Ovary (tissue), 7 donors: ENCODE measurements at regions not wholly inside any gene's neighbourhood (a gene's known extent, or its start where the extent isn't known, plus 50 kb on each side); places are given as distances from the start of the nearest gene placed in this dataset.

Source experiments
- DNase-seq, 5 donors: peaks; one replicate each; pipeline ENCODE4 v3.0.0-alpha.2; 2019 to 2020
- H3K27ac ChIP-seq, 2 donors: fragments of 200-600 bp; one replicate each; pipeline versions ENCODE4 v1.5.1 to v1.8.0; 2019 to 2022
- H3K27me3 ChIP-seq: fragments of 200-600 bp; one replicate; pipeline ENCODE4 v1.8.0; 2022
- H3K36me3 ChIP-seq: fragments of 200-600 bp; sonication (generic); one replicate; pipeline ENCODE4 v1.5.1; 2019
- H3K4me1 ChIP-seq: one replicate; pipeline ENCODE4 v1.8.1; 2013; ENCODE audit warnings: mild to moderate bottlenecking, moderate library complexity; ENCODE audit not compliant: insufficient read depth
- H3K4me3 ChIP-seq: fragments of 200-600 bp; sonication (generic); one replicate; pipeline ENCODE4 v1.5.1; 2017
- H3K9me3 ChIP-seq, 2 donors: fragments of 200-600 bp in 1 of 2; sonication (generic) in 1 of 2; one replicate each; pipeline versions ENCODE4 v1.5.1 to v1.8.1; 2013 to 2019; ENCODE audit warnings: mild to moderate bottlenecking in 1 of 2, moderate library complexity in 1 of 2
- CTCF ChIP-seq, 3 donors: fragments of 450-650 bp in 2 of 3; fragments of 200-600 bp in 1 of 3; IDR thresholded peaks; one replicate each; pipeline versions ENCODE4 v1.5.1 to v1.8.0; 2016 to 2022; ENCODE audit warnings: antibody characterized with exemption in 3 of 3, mild to moderate bottlenecking in 1 of 3
- EP300 ChIP-seq: sonication (generic); formaldehyde crosslinking; IDR thresholded peaks from one replicate; pipeline ENCODE4 v1.6.1; 2017; ENCODE audit warnings: antibody characterized with exemption
- POLR2A ChIP-seq: fragments of 450-650 bp; IDR thresholded peaks from one replicate; pipeline ENCODE4 v1.6.1; 2017; ENCODE audit warnings: antibody characterized with exemption, mild to moderate bottlenecking, moderate library complexity
- WGBS, 3 donors: extraction: QIAGEN DNeasy Blood & Tissue Kit in 1 of 3; methylation state at CpG; one replicate each; pipeline versions ENCODE4 v1.1.5 to v1.1.7; 2013 to 2017; 5-methylcytosine and 5-hydroxymethylcytosine counted together
- intact Hi-C, 4 donors: fragments of 100-400 bp; cut with DNase I; formaldehyde crosslinking; loops; one replicate each; pipeline versions ENCODE4 v1.11.0 to v1.15.1; 2022 to 2023
- donor health status: DM: no; HTN: no; CAD: no; lungs with moderate emphysema.
- donor health status: DM: no; HTN: no; CAD: no.
- donor health status: Bipolar disorder and iron deficiency.
- donor health status: DM: no; HTN: no; CAD: no.
- donor health status: DM: yes; HTN: yes; CAD: no.

- WGBS, 3 donors, result 86 to 97% (median 92%) methylated on average over 6 of the region's 6 CpGs
- TF ChIP-seq POLR2A (no peak), EP300 (no peak), CTCF (IDR thresholded peaks at IDR 0.05) (no peak)
- H3K4me1 ChIP-seq, result no peaks in the 10 kb centered on the region
- DNase-seq, result peak in 2 of 5 donors; percentile 3 to 6
- no peak overlapping the region for H3K4me3 ChIP-seq
- intact Hi-C loops, result no loop called here
- no peaks in the 10 kb centered on the region for H3K36me3 ChIP-seq
- no peak overlapping the region for H3K27ac ChIP-seq
- no peaks in the 10 kb centered on the region for H3K9me3 ChIP-seq
- H3K27me3 ChIP-seq, result no peaks in the 10 kb centered on the region
Measured at GRCh38 chr4:8710416-8710815, 117.9 kb downstream of the CPZ start.

GRCh38 chr4:8709729-8710360 is 117.3 kb downstream of the CPZ start:
- no peaks in the 10 kb centered on the region for H3K4me1 ChIP-seq
- H3K27ac ChIP-seq, result no peak overlapping the region
- no peak overlapping the region for H3K4me3 ChIP-seq
- TF ChIP-seq EP300, result no peak
- no peak for TF ChIP-seq POLR2A
- no peak for TF ChIP-seq CTCF (IDR thresholded peaks at IDR 0.05)
- H3K27me3 ChIP-seq, result no peaks in the 10 kb centered on the region
- DNase-seq, result peak in 2 of 5 donors; percentile 7 to 9
- intact Hi-C loops, result no loop called here
- 35 to 50% (median 42%) methylated on average over 23 of the region's 23 CpGs for WGBS, 3 donors
- H3K9me3 ChIP-seq, result no peaks in the 10 kb centered on the region
- H3K36me3 ChIP-seq, result no peaks in the 10 kb centered on the region

GRCh38 chr4:8709050-8709728 is 116.6 kb downstream of the CPZ start:
- Histone ChIP-seq H3K9me3 (no peaks in the 10 kb centered on the region), H3K4me1 (no peaks in the 10 kb centered on the region), H3K36me3 (no peaks in the 10 kb centered on the region), H3K27me3 (no peaks in the 10 kb centered on the region), H3K27ac (no peak overlapping the region), H3K4me3 (no peak overlapping the region)
- TF ChIP-seq POLR2A (no peak), CTCF (IDR thresholded peaks at IDR 0.05) (no peak), EP300 (no peak)
- WGBS, 3 donors, result 76 to 82% (median 77%) methylated on average over 15 of the region's 15 CpGs
- intact Hi-C loops, result no loop called here
- peak in 2 of 5 donors; percentile 6 to 10 for DNase-seq

GRCh38 chr4:8708401-8709021 is 115.9 kb downstream of the CPZ start:
- Histone ChIP-seq H3K9me3 (no peaks in the 10 kb centered on the region), H3K4me3 (no peak overlapping the region), H3K27ac (no peak overlapping the region), H3K36me3 (no peaks in the 10 kb centered on the region), H3K27me3 (no peaks in the 10 kb centered on the region), H3K4me1 (no peaks in the 10 kb centered on the region)
- intact Hi-C loops, result no loop called here
- DNase-seq, result peak in 1 of 5 donors; percentile 21
- no peak for TF ChIP-seq EP300
- no peak for TF ChIP-seq POLR2A
- TF ChIP-seq CTCF (IDR thresholded peaks at IDR 0.05), result no peak
- WGBS, 3 donors, result 70 to 81% (median 75%) methylated on average over 15 to 16 of the region's 16 CpGs
